ENCODE measurements at regions not wholly inside any gene's neighbourhood (a gene's known extent, or its start where the extent isn't known, plus 50 kb on each side); places are given as distances from the start of the nearest gene placed in this dataset.

- TF ChIP-seq TARDBP (IDR thresholded peaks at IDR 0.05) (no peak), HDGF (IDR thresholded peaks at IDR 0.05; ENCODE audit: borderline replicate concordance) (no peak), BHLHE40 (IDR thresholded peaks at IDR 0.05; ENCODE audit: borderline replicate concordance) (no peak), ELF4 (IDR thresholded peaks at IDR 0.05) (no peak), LEF1 (IDR thresholded peaks at IDR 0.05; ENCODE audit: borderline replicate concordance) (no peak), PKNOX1 (IDR thresholded peaks at IDR 0.05) (no peak), SUZ12 (IDR thresholded peaks at IDR 0.05) (no peak), FOXM1 (IDR thresholded peaks at IDR 0.05; ENCODE audit: borderline replicate concordance) (no peak), FOXA1 (IDR thresholded peaks at IDR 0.05) (no peak), SP1 (IDR thresholded peaks at IDR 0.05) (no peak), ARNT (IDR thresholded peaks at IDR 0.05) (no peak)
- POLR2A ChIA-PET = no interaction called here
- no peak for DNase-seq (ENCODE audit: extremely low spot score)
- CTCF ChIA-PET = no interaction called here
These were observed 54.1 kb upstream of the LRIG2 start for GRCh38 chr1:113018911-113019310.

GRCh38 chr1:113021430-113022085 lies 51.4 kb upstream of the LRIG2 start:
- no peak for TF ChIP-seq TARDBP (IDR thresholded peaks at IDR 0.05)
- TF ChIP-seq FOXM1 (IDR thresholded peaks at IDR 0.05; ENCODE audit: borderline replicate concordance) = no peak
- TF ChIP-seq CTBP1 (IDR thresholded peaks at IDR 0.05; ENCODE audit: borderline replicate concordance) = no peak
- ChIA-PET CTCF (no interaction called here), POLR2A (no interaction called here)
- DNase-seq (ENCODE audit: extremely low spot score) = no peak
